H9 (cell line): ENCODE measurements at regions not wholly inside any gene's neighbourhood (a gene's known extent, or its start where the extent isn't known, plus 50 kb on each side); places are given as distances from the start of the nearest gene placed in this dataset.
A peak's percentile ranks its signal among the peaks of the same experiment; 100 is the strongest.

Experiments used
- DNase-seq: peaks from one replicate; pipeline ENCODE4 v3.0.0-alpha.2; 2017
- H2AFZ ChIP-seq: one replicate; pipeline ENCODE4 v1.6.1; 2013; ENCODE audit warnings: mild to moderate bottlenecking, low read length, control low read depth, moderate library complexity
- H2AK5ac ChIP-seq: 2 replicates; pipeline ENCODE4 v1.6.1; 2013; ENCODE audit warnings: low read length, control low read depth, mixed read lengths; ENCODE audit not compliant: insufficient read length
- H2BK120ac ChIP-seq: one replicate; pipeline ENCODE4 v1.6.1; 2013; ENCODE audit warnings: low read depth, mild to moderate bottlenecking, low read length, control low read depth, inconsistent platforms; ENCODE audit not compliant: poor library complexity, severe bottlenecking
- H2BK12ac ChIP-seq: 2 replicates; pipeline ENCODE4 v1.6.1; 2013; ENCODE audit warnings: low read length, control low read depth, mixed read lengths, low read depth; ENCODE audit not compliant: insufficient read length
- H2BK15ac ChIP-seq: 2 replicates; pipeline ENCODE4 v1.6.1; 2013; ENCODE audit warnings: low read depth, low read length, control low read depth
- H2BK20ac ChIP-seq: one replicate; pipeline ENCODE4 v1.6.1; 2013; ENCODE audit warnings: low read depth, mild to moderate bottlenecking, low read length, control low read depth, inconsistent platforms; ENCODE audit not compliant: poor library complexity, severe bottlenecking
- H2BK5ac ChIP-seq: 2 replicates; pipeline ENCODE4 v1.6.1; 2013; ENCODE audit warnings: low read length, control low read depth, mixed read lengths; ENCODE audit not compliant: insufficient read length
- H3K14ac ChIP-seq: 2 replicates; pipeline ENCODE4 v1.6.1; 2013; ENCODE audit warnings: low read length, control low read depth; ENCODE audit not compliant: insufficient read depth
- H3K18ac ChIP-seq: 2 replicates; pipeline ENCODE4 v1.6.1; 2013; ENCODE audit warnings: low read depth, mild to moderate bottlenecking, mixed read lengths, low read length, control low read depth; ENCODE audit not compliant: insufficient read length
- H3K23ac ChIP-seq: 2 replicates; pipeline ENCODE4 v1.6.1; 2013; ENCODE audit warnings: low read length, control low read depth, mixed read lengths, low read depth; ENCODE audit not compliant: insufficient read length
- H3K23me2 ChIP-seq: 2 replicates; pipeline ENCODE4 v1.6.1; 2013; ENCODE audit warnings: low read depth, mild to moderate bottlenecking, mixed read lengths, low read length, control low read depth; ENCODE audit not compliant: insufficient read length, poor library complexity, severe bottlenecking
- H3K27ac ChIP-seq: 2 replicates; pipeline ENCODE4 v1.5.1; 2013; ENCODE audit warnings: low read length, control low read depth, mixed read lengths, low read depth; ENCODE audit not compliant: insufficient read length
- H3K27me3 ChIP-seq: 2 replicates; pipeline ENCODE4 v1.6.1; 2013; ENCODE audit warnings: low read length, control low read depth, inconsistent platforms; ENCODE audit not compliant: insufficient read depth
- H3K4ac ChIP-seq: 2 replicates; pipeline ENCODE4 v1.6.1; 2013; ENCODE audit warnings: low read depth, mild to moderate bottlenecking, control low read depth, inconsistent platforms, low read length, moderate library complexity
- H3K4me1 ChIP-seq: 2 replicates; pipeline ENCODE4 v1.6.1; 2013; ENCODE audit warnings: low read length, control low read depth, inconsistent platforms; ENCODE audit not compliant: insufficient read depth
- H3K4me2 ChIP-seq: 2 replicates; pipeline ENCODE4 v1.6.1; 2013; ENCODE audit warnings: low read length, control low read depth, mixed read lengths; ENCODE audit not compliant: insufficient read length, insufficient read depth
- H3K56ac ChIP-seq: 2 replicates; pipeline ENCODE4 v1.6.1; 2013; ENCODE audit warnings: low read depth, mild to moderate bottlenecking, mixed read lengths, low read length, control low read depth; ENCODE audit not compliant: insufficient read length
- H3K79me1 ChIP-seq: 2 replicates; pipeline ENCODE4 v1.6.1; 2013; ENCODE audit warnings: low read depth, mild to moderate bottlenecking, moderate library complexity, low read length, control low read depth, inconsistent platforms; ENCODE audit not compliant: insufficient read depth, poor library complexity, severe bottlenecking
- H3K79me2 ChIP-seq: 2 replicates; pipeline ENCODE4 v1.6.1; 2013; ENCODE audit warnings: low read length, control low read depth, inconsistent platforms; ENCODE audit not compliant: insufficient read depth
- H3K9ac ChIP-seq: 2 replicates; pipeline ENCODE4 v1.6.1; 2013; ENCODE audit warnings: low read length, control low read depth, mixed read lengths; ENCODE audit not compliant: insufficient read length; ENCODE audit errors: extremely low read depth
- H3K9me3 ChIP-seq: one replicate; pipeline ENCODE4 v1.6.1; 2013; ENCODE audit warnings: low read depth, low read length, inconsistent platforms; ENCODE audit not compliant: control insufficient read depth
- H3T11ph ChIP-seq: one replicate; pipeline ENCODE4 v1.6.1; 2013; ENCODE audit warnings: mild to moderate bottlenecking, low read length, control low read depth, inconsistent platforms
- H4K20me1 ChIP-seq: one replicate; pipeline ENCODE4 v1.6.1; 2013; ENCODE audit not compliant: control insufficient read depth, insufficient read length, insufficient read depth
- H4K5ac ChIP-seq: 2 replicates; pipeline ENCODE4 v1.6.1; 2013; ENCODE audit warnings: low read depth, mild to moderate bottlenecking, mixed read lengths, low read length, control low read depth; ENCODE audit not compliant: insufficient read length
- H4K8ac ChIP-seq: replicated peaks from 2 replicates; pipeline ENCODE4 v1.6.1; 2013; ENCODE audit warnings: low read length, control low read depth, mixed read lengths, low read depth; ENCODE audit not compliant: insufficient read length
- H4K91ac ChIP-seq: 2 replicates; pipeline ENCODE4 v1.6.1; 2013; ENCODE audit warnings: low read depth, mild to moderate bottlenecking, moderate library complexity, mixed read lengths, low read length, control low read depth; ENCODE audit not compliant: insufficient read length
- H3K27ac Mint-ChIP-seq, 3 experiments: 2 replicates in 2 of 3; 3 replicates in 1 of 3; pipeline ENCODE4 v1.8.0; 2020 to 2021; ENCODE audit warnings: mixed read lengths in 3 of 3, mild to moderate bottlenecking in 1 of 3, moderate library complexity in 1 of 3
- H3K27me3 Mint-ChIP-seq: 2 replicates; pipeline ENCODE4 v1.8.0; 2021; ENCODE audit warnings: low read depth, mild to moderate bottlenecking, moderate library complexity, mixed read lengths
- H3K36me3 Mint-ChIP-seq, 3 experiments: 2 replicates in 2 of 3; 3 replicates in 1 of 3; pipeline ENCODE4 v1.8.0; 2020 to 2021; ENCODE audit warnings: low read depth in 3 of 3, mixed read lengths in 3 of 3; ENCODE audit not compliant: insufficient read depth in 1 of 3
- H3K4me1 Mint-ChIP-seq, 2 experiments: 2 replicates each; pipeline ENCODE4 v1.8.0; 2020; ENCODE audit warnings: mixed read lengths in 2 of 2
- H3K4me3 Mint-ChIP-seq, 2 experiments: 2 replicates in 1 of 2; 3 replicates in 1 of 2; pipeline ENCODE4 v1.8.0; 2020 to 2021; ENCODE audit warnings: mild to moderate bottlenecking in 2 of 2, mixed read lengths in 2 of 2, moderate library complexity in 1 of 2
- H3K9me3 Mint-ChIP-seq, 2 experiments: 2 replicates in 1 of 2; 3 replicates in 1 of 2; pipeline ENCODE4 v1.8.0; 2020; ENCODE audit warnings: mild to moderate bottlenecking in 2 of 2, mixed read lengths in 2 of 2, moderate library complexity in 1 of 2
- WGBS: extraction: QIAGEN DNeasy Blood & Tissue Kit; methylation state at CpG from one replicate; pipeline ENCODE4 v1.1.7; 2013; ENCODE audit warnings: missing lambda C conversion rate, low lambda C conversion rate, mixed read lengths; ENCODE audit not compliant: insufficient read length; ENCODE audit errors: extremely low coverage; 5-methylcytosine and 5-hydroxymethylcytosine counted together
- TF ChIP-seq, protein P1 (sequence below): fragments of 200-600 bp; sonication (generic); conservative IDR thresholded peaks from 3 replicates; pipeline ENCODE4 v1.8.0; 2021; ENCODE audit warnings: antibody characterized with exemption, mild to moderate bottlenecking

DNA sequence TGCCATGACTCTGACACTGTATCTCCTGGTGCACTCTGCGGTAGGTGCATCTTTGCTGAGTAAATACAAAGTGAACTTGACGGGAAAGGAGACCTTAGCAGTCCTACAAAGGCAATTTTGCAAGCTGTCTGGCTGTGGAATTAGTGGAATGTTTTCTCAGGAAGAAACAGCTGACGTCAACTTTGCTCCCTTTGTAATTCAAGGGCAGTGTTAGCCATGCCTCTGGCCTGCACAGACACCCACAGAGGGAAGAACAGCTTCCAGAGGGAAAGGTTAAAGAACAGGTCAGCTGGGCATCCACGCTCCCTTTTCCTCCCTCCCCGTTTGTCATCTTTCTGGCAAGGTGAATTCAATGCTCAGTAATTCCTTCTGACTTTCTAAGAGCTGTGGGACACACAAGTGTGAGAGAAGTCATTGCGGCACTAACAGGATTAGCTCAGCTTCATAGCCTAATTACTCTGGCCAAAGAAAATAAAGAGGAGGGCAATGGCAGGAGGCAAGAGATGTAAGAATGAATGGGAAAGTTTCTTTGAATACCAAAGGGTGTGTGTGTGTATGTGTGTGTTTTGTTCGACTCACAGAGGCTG lies 476.9 kb upstream of the GOT2 start:
- Histone ChIP-seq H4K8ac (no peak overlapping the region), H3K18ac (no peak overlapping the region), H2BK12ac (no peak overlapping the region), H3K79me1 (no peaks in the 10 kb centered on the region), H3K27ac (no peak overlapping the region), H2AFZ (no peak overlapping the region), H3K9ac (no peak overlapping the region), H2AK5ac (no peak overlapping the region), H2BK15ac (no peak overlapping the region), H2BK20ac (no peak overlapping the region), H3K4me1 (peaks cover 7% of the 10 kb centered on the region; the same call in 1 of the 2 replicates), H4K91ac (no peak overlapping the region), H3K23ac (no peak overlapping the region), H2BK120ac (no peak overlapping the region), H4K20me1 (no peaks in the 10 kb centered on the region), H2BK5ac (no peak overlapping the region), H3T11ph (no peak overlapping the region), H3K27me3 (no peaks in the 10 kb centered on the region), H3K4ac (no peak overlapping the region), H4K5ac (no peak overlapping the region), H3K56ac (no peak overlapping the region), H3K23me2 (no peaks in the 10 kb centered on the region), H3K9me3 (no peaks in the 10 kb centered on the region), H3K4me2 (peak overlapping the region; percentile 11), H3K14ac (no peak overlapping the region), H3K79me2 (no peaks in the 10 kb centered on the region)
- Mint-ChIP-seq H3K36me3 (peaks cover 0 to 3% (median 0%) of the 10 kb centered on the region in 3 experiments; a peak in 1 of 7 replicates), H3K9me3 (no peaks in the 10 kb centered on the region), H3K4me3 (no peak overlapping the region), H3K27me3 (no peaks in the 10 kb centered on the region), H3K27ac (peak overlapping the region; percentile 37 to 88 (median 62); a peak in 6 of 7 replicates), H3K4me1 (peaks cover 20 to 22% of the 10 kb centered on the region in 2 experiments)
- no CpG with 5 or more reads among the region's 7 CpGs for WGBS
- TF ChIP-seq, protein P1, sequence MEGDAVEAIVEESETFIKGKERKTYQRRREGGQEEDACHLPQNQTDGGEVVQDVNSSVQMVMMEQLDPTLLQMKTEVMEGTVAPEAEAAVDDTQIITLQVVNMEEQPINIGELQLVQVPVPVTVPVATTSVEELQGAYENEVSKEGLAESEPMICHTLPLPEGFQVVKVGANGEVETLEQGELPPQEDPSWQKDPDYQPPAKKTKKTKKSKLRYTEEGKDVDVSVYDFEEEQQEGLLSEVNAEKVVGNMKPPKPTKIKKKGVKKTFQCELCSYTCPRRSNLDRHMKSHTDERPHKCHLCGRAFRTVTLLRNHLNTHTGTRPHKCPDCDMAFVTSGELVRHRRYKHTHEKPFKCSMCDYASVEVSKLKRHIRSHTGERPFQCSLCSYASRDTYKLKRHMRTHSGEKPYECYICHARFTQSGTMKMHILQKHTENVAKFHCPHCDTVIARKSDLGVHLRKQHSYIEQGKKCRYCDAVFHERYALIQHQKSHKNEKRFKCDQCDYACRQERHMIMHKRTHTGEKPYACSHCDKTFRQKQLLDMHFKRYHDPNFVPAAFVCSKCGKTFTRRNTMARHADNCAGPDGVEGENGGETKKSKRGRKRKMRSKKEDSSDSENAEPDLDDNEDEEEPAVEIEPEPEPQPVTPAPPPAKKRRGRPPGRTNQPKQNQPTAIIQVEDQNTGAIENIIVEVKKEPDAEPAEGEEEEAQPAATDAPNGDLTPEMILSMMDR, result no peak
- DNase-seq, result peak; percentile 68
